ENCODE measurements at regions not wholly inside any gene's neighbourhood (a gene's known extent, or its start where the extent isn't known, plus 50 kb on each side); places are given as distances from the start of the nearest gene placed in this dataset.
"Not testable (repeated sequence)": the region's sequence is repeated elsewhere in the genome, so short reads cannot be mapped to it uniquely, and the experiment has no call there.

- TF ChIP-seq, protein P1, sequence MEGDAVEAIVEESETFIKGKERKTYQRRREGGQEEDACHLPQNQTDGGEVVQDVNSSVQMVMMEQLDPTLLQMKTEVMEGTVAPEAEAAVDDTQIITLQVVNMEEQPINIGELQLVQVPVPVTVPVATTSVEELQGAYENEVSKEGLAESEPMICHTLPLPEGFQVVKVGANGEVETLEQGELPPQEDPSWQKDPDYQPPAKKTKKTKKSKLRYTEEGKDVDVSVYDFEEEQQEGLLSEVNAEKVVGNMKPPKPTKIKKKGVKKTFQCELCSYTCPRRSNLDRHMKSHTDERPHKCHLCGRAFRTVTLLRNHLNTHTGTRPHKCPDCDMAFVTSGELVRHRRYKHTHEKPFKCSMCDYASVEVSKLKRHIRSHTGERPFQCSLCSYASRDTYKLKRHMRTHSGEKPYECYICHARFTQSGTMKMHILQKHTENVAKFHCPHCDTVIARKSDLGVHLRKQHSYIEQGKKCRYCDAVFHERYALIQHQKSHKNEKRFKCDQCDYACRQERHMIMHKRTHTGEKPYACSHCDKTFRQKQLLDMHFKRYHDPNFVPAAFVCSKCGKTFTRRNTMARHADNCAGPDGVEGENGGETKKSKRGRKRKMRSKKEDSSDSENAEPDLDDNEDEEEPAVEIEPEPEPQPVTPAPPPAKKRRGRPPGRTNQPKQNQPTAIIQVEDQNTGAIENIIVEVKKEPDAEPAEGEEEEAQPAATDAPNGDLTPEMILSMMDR (IDR thresholded peaks at IDR 0.05; ENCODE audit: insufficient read depth in 1 of 2, low read depth in 1 of 2, low read length in 1 of 2, severe bottlenecking in 1 of 2, unreplicated experiment in 1 of 2), result no peak
- Mint-ChIP-seq H3K9me3 (ENCODE audit: unreplicated experiment) (no peaks in the 10 kb centered on the region), H3K27ac (ENCODE audit: unreplicated experiment) (no peak overlapping the region), H3K36me3 (ENCODE audit: insufficient read depth, unreplicated experiment) (no peaks in the 10 kb centered on the region), H3K27me3 (ENCODE audit: insufficient read depth, unreplicated experiment) (peaks cover under 1% of the 10 kb centered on the region), H3K4me3 (ENCODE audit: unreplicated experiment) (no peak overlapping the region), H3K4me1 (ENCODE audit: low read depth, unreplicated experiment) (no peaks in the 10 kb centered on the region)
- Histone ChIP-seq H3K36me3 (ENCODE audit: control insufficient read depth, insufficient read depth, low read length) (no peaks in the 10 kb centered on the region), H3K4me3 (ENCODE audit: low read depth, low read length) (no peak overlapping the region), H3K9me3 (no peaks in the 10 kb centered on the region), H3K27me3 (replicated peaks; ENCODE audit: control insufficient read depth, insufficient read depth, low read length) (no peaks in the 10 kb centered on the region), H3K4me1 (no peaks in the 10 kb centered on the region)
- intact Hi-C loops (cut with micrococcal nuclease; ENCODE audit: unreplicated experiment), result no loop called here
- DNase-seq, result no peak
- BruUV-seq (replicated peaks), result no TSS peak
- ChIA-PET POLR2A (no interaction called here), CTCF (no interaction called here)
Measured at GRCh38 chr12:91249518-91250272, 67.1 kb upstream of the DCN start.

DNA sequence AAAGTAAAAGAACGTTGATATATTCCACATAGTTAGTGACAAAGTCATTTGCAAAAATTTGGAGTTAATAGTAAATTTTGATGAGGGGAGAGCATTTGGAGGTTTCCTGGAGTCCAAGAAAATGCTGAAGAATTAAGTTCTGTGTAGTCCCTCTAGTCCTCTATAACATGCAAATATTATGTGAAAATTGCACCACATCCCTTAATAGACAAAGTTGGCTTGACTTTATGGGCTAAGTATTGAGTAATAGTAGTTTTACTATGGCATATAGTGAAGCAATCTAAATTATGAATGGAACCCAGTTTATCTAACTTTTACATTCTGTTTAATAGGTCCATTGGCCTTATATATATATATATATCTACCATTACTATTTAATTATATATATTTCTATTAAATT, 66.4 kb upstream of the DCN start:
- no peak overlapping the region for H3K4me3 ChIP-seq (ENCODE audit: low read depth, low read length)
- ChIA-PET CTCF (no interaction called here), POLR2A (no interaction called here)

GRCh38 chr12:91243177-91243576, 60.6 kb upstream of the DCN start:
- BruUV-seq (replicated peaks); H3K36me3 Mint-ChIP-seq (ENCODE audit: insufficient read depth, unreplicated experiment); H3K36me3 ChIP-seq (ENCODE audit: control insufficient read depth, insufficient read depth, low read length); H3K4me1 ChIP-seq; H3K9me3 Mint-ChIP-seq (ENCODE audit: unreplicated experiment); H3K4me1 Mint-ChIP-seq (ENCODE audit: low read depth, unreplicated experiment); H3K27ac Mint-ChIP-seq (ENCODE audit: unreplicated experiment); H3K27me3 Mint-ChIP-seq (ENCODE audit: insufficient read depth, unreplicated experiment); H3K9me3 ChIP-seq; H3K27me3 ChIP-seq (replicated peaks; ENCODE audit: control insufficient read depth, insufficient read depth, low read length); H3K4me3 ChIP-seq (ENCODE audit: low read depth, low read length); H3K4me3 Mint-ChIP-seq (ENCODE audit: unreplicated experiment); POLR2A ChIA-PET: not testable (repeated sequence)
- peak in 1 of 2 experiments; percentile 19 for DNase-seq
- intact Hi-C loops (cut with micrococcal nuclease; ENCODE audit: unreplicated experiment), result loop anchor here (1.0 to 5.0 kb wide), 2 partner anchors 66 to 264 kb away; no protein-coding TSS in a partner anchor
- TF ChIP-seq, protein P1 (IDR thresholded peaks at IDR 0.05; ENCODE audit: insufficient read depth in 1 of 2, low read depth in 1 of 2, low read length in 1 of 2, severe bottlenecking in 1 of 2, unreplicated experiment in 1 of 2), result peak in 1 of 2 experiments; percentile 40
- CTCF ChIA-PET, result interaction anchor here (0.7 to 1.3 kb wide), 2 partner anchors 89 to 265 kb away, joined by 3 to 5 read pairs; no protein-coding TSS in a partner anchor

More for the DNA sequence above, 66.4 kb upstream of the DCN start:
- no peaks in the 10 kb centered on the region for H3K4me1 Mint-ChIP-seq (ENCODE audit: low read depth, unreplicated experiment)
- Histone ChIP-seq H3K9me3 (no peaks in the 10 kb centered on the region), H3K4me1 (no peaks in the 10 kb centered on the region), H3K27me3 (replicated peaks; ENCODE audit: control insufficient read depth, insufficient read depth, low read length) (no peaks in the 10 kb centered on the region), H3K36me3 (ENCODE audit: control insufficient read depth, insufficient read depth, low read length) (no peaks in the 10 kb centered on the region)
- no TSS peak for BruUV-seq (replicated peaks)
- no peaks in the 10 kb centered on the region for H3K9me3 Mint-ChIP-seq (ENCODE audit: unreplicated experiment)
- H3K36me3 Mint-ChIP-seq (ENCODE audit: insufficient read depth, unreplicated experiment), result no peaks in the 10 kb centered on the region
- no peak overlapping the region for H3K27ac Mint-ChIP-seq (ENCODE audit: unreplicated experiment)
- peaks cover 4% of the 10 kb centered on the region for H3K27me3 Mint-ChIP-seq (ENCODE audit: insufficient read depth, unreplicated experiment)
- no peak for DNase-seq
- TF ChIP-seq, protein P1 (IDR thresholded peaks at IDR 0.05; ENCODE audit: insufficient read depth in 1 of 2, low read depth in 1 of 2, low read length in 1 of 2, severe bottlenecking in 1 of 2, unreplicated experiment in 1 of 2), result no peak
- H3K4me3 Mint-ChIP-seq (ENCODE audit: unreplicated experiment), result no peak overlapping the region
- intact Hi-C loops (cut with micrococcal nuclease; ENCODE audit: unreplicated experiment), result no loop called here
